GM19035 (cell line): ENCODE measurements at regions not wholly inside any gene's neighbourhood (a gene's known extent, or its start where the extent isn't known, plus 50 kb on each side); places are given as distances from the start of the nearest gene placed in this dataset.

Experiments
- ATAC-seq: cut with Tn5 transposase; IDR thresholded peaks from one replicate; pipeline ENCODE4 v1.9.1; 2021; ENCODE audit not compliant: unreplicated experiment

GRCh38 chr1:106022312-106022902 lies 1034.1 kb upstream of the PRMT6 start:
- ATAC-seq, result no peak

DNA sequence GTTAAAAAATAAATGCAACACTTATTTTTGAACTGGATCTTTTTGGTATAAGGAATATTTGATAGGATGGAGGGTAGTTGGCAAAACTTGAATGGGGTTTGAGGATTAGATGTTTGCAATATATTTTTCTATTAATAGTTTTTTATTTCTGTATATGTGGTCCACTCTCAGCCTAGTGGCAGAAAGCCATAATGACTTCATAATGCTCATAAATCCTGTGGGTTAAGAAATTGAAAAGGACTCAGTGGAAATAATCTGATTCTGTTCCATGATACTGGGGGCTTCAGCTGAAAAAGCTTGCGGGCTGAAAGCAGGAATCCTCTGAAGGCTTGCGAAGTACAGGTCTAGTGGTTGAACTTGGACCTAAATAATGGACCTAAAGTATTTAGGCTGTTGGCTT lies 1028.6 kb upstream of the PRMT6 start:
- ATAC-seq, result no peak

DNA sequence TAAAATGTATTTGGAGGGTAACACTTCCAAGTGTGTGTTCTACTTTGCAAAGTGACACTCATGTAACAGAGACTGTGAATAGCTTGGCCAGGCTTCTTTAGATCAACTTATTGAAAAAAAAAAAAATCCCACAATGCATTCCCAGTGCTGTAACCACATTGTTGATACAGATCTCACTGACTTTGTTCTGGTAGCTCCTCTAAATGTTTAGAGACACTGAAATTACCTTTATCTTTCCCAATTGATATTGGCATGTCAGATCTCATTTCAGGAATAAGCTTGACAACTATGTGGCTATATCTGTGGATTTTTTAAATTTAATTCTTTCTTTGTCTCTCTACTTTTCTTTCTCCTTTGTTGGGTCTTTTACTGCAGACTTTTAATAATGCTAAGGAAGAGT lies 1018.9 kb upstream of the PRMT6 start:
- no peak for ATAC-seq

GRCh38 chr1:106038260-106038659 lies 1018.2 kb upstream of the PRMT6 start:
- ATAC-seq, result no peak

- no peak for ATAC-seq
These were observed 1012.5 kb upstream of the PRMT6 start for GRCh38 chr1:106043971-106044370.

DNA sequence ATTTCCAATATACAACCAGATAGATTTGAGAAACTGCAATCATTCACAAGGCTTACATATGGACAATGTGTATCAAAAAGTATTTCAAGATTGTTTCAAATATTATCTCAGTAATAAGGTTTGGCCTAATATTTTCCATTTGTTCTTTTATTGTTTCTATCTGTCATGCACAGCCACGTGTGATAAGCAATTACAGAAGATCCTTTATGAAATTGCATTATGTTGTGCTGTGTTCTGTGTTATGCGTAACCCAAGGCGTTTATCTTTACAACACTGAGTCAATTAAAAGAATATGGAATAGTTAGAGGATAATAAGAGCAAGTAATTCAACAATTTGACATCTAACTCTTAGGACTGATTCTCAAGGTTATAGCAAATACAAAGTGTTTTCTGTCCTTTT lies 1009.3 kb upstream of the PRMT6 start:
- ATAC-seq, result no peak

DNA sequence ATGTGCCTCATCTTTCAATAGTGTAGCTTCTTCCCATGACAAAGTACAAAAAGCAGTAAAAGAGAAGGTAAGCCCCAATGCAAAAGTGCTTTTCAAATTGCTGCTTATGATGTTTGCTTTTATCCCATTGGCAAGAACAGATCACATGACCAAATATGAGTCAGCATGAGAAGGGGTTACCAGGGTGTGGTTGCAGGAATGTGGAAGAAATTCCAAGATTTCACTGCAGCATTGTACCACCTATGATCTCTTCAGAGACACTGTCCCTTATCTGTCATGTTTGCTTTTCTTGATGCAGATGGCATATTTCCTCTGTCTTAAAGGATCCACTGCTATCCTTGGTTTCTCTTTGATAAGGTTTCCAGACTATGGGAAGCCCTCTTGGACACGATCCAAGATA lies 1006.9 kb upstream of the PRMT6 start:
- ATAC-seq, result no peak

DNA sequence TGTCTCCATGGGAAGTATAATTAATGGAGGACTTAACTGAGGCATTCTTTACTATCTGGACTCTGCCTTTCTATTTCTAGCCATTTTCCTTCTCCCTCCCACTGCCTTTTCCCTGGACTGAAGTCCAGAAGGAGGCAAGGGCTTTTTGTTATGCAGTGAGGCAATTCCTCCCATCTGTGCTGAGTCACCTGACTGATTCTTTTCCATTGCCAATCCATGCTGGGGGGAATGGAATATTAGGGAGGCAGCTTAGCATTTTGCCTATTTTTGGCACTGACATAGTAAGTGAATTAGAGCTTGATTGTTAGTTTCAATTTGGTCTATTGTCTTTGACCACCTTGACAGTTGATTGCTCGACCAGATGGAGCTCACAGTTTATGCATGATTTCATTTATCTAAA lies 1000.6 kb upstream of the PRMT6 start:
- ATAC-seq, result no peak

DNA sequence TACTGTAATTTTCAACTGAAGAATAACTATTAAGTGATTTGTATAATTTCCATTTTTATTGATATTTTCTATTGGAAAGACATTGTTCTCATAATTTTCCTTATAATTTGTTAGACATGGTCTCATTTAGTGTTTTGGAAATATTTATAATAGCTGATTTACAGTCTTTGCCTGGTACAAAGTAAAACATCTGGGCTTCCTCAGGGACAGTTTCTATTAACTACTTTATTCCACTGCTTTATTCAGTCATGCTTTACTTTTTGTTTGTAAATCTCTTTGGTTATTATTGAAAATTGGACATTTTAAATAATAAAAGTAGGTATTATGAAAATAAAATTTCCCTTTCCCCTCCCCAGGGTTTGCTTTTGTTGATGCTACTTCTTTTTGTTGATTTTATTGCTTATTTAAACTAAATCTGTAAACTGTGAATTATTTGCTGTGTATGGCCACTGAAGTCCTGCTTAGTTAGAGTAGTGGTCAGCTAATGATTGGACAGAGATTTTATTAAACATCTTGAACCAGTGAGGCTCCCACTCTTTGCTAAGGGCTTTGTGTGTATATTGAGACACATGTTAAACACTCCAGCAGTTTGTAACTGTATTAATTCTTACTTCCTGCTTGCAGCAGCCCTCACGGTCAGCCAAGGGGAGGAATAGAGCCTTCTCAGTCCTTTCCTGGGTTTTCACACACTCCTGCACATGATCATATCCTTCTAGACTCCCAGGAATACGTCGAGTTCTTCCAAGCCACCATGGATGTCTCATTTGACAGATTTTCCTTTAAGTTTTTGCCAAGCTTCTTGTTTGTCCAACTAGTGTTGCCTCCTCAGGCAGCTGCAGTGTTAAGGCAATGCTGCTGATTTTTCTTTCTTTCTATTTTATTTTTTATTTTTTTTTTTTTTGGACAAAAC lies 994.6 kb upstream of the PRMT6 start:
- ATAC-seq, result no peak

DNA sequence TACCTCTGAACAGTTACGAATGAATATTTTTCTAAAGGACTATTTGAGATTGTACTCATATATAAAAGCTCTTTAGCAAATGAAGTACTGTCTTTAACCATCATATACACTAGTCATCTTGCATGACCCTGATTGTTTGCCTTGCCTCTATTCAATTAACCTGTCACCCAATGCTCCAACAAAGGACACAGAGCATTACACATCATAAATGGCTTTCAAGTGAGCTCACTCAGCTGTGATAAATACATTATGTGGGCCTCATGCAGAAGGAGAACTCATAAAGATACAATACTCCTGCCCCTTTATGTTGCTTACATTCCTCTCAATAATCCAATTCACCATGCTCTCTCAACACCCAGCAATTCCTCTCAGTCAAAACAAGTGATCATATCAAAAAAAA lies 993.0 kb upstream of the PRMT6 start:
- ATAC-seq, result no peak

GRCh38 chr1:106072909-106073600 lies 983.4 kb upstream of the PRMT6 start:
- ATAC-seq, result no peak

DNA sequence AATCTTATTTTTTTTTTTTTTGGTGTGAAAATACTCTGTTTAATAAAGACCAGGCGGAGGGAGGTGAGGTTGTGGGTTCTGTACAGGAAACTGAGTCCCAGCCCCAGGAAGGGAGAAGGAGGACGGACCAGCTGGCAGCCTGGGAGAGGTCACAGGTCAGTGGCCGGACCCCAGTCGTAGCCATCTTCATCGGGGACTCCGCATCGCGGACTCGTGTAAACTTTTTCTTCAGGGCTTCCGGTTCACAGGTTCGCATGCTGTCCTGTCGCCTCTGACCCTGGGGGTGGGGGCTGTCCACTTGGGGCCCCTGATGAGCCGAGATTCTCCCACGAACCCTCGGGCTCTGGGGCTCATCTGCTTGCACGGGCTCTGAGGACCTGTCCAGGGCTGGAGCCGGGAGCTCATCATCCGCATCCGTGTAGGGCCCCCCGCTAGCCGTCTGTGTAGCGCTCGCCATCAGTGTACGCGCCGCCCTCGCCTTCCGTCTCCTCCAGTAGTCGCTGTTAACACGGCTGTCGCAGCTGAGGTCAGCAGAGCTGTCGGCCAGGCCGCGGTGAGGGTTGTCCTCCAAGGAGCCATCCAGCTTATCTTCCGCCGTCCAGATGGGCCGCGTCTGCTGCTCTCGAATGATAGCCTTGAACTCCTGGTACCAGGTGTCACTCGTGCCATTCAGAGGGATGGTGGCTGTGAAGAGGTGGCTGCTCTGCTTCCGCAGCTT lies 975.7 kb upstream of the PRMT6 start:
- ATAC-seq, result no peak

- no peak for ATAC-seq
These were observed 945.4 kb upstream of the PRMT6 start for GRCh38 chr1:106111044-106111443.

DNA sequence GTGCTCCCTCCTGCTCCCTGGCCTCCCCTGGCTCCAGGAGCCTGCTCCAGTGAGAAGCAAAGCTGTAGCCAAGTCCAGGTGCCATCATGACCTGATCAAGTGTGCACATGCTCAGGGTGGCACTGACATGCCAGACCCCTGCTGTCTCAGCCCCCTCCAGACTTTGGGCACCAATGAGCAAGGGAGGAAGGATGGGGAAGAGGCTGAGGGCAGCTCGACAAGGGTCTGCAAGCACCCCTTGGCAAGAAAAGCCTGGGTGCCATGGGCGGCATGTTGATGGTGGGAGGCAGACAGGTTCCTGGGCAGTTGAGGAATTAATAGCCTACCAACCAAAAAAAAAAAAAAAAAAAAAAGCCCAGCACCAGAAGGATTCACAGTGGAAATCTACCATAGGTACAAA lies 942.6 kb upstream of the PRMT6 start:
- ATAC-seq, result no peak

GRCh38 chr1:106120789-106121188 lies 935.7 kb upstream of the PRMT6 start:
- ATAC-seq, result no peak

DNA sequence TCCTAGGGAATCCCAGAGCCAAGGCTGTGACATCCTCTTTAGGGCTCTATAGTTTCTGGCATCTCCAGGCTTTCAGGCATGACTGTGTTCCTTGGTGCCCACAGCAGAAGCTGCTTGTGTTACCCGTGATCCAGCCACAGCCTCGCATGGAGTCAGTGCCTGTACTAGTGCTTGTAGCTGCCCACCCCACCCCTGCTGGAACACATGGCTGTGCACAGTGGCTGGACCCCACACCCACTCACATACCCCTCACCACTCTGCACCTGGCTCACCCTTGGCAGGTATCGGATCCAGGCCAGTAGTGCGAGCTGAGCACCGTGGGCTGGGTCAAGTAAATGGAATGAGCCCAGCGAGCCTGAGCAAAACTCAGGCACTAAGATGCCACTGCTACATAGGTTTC lies 934.7 kb upstream of the PRMT6 start:
- ATAC-seq, result no peak

DNA sequence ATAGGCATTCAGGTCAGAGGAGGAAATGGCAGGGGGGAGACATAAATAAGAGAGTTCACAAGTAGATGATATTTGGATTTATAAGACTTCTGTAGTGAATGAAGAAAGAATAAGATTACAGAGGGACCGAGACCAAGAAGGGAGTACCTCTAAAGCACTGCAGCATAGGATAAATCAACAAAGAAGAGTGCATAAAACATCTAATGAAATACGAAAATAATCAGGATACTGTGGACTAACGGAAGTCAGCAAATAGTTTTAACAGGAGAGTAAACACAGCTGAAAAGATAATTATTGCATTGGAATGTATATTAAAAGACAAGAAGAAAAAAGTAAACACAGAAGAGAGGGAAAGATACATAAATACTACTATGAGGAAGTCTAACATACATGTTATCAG lies 921.9 kb upstream of the PRMT6 start:
- ATAC-seq, result no peak

- ATAC-seq, result no peak
These were observed 883.4 kb upstream of the PRMT6 start for GRCh38 chr1:106173101-106173500.

DNA sequence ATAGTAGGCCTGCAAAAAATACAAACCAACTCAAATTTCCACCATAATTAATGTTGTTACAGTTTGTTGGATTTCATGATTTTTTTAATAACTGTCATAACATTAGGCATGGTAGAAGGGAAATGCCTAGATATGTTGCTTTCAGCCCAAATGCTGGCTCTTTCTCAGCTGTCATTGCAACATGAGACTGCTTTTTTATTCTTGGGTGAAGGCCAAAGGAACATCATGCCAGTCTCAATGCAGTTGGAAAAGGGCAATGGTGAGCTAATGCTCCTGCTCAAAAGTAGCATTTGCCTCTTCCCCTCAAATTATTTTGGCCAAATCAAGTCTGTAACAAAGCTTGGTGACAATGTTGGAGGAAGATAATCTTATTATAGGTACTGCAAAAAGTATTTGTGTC lies 877.7 kb upstream of the PRMT6 start:
- ATAC-seq, result no peak

DNA sequence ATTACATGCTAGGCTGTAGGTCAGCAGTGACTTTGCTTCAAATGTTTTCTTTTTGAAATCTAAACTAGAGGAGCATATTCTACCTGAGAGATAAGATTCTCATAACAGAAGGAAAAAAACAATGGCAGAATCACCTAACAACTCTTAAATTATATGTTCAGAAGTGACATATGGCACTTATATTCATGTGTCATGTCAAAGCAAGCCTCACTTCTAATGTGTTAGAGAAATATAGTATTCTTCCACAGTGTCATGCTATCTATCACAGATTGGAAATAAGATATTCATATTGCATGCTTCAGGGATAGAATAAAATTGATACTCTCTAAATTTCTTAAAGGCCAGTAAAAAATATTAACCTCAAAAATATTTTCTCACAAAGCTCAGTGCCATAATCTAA lies 874.6 kb upstream of the PRMT6 start:
- no peak for ATAC-seq

DNA sequence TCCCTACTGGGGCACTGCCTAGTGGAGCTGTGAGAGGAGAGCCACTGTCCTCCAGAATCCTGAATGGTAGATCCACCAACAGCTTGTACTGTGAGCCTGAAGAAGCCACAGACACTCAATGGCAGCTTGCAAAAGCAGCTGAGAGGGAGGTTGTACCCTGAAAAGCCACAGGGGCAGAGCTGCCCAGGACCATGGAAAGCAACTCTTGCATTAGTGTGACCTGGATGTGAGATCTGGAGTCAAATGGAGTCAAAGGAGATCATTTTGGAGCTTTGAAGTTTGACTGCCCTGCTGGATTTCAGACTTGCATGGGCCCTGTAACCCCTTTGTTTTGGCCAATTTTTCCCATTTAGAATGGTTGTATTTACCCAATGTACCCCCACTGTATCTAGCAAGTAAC lies 871.4 kb upstream of the PRMT6 start:
- no peak for ATAC-seq
